GM18505 (cell line): ENCODE measurements at regions not wholly inside any gene's neighbourhood (a gene's known extent, or its start where the extent isn't known, plus 50 kb on each side); places are given as distances from the start of the nearest gene placed in this dataset.

Source experiments
- ATAC-seq: cut with Tn5 transposase; IDR thresholded peaks from one replicate; pipeline ENCODE4 v1.9.1; 2021; ENCODE audit not compliant: unreplicated experiment
- POLR2A ChIP-seq: IDR thresholded peaks from 4 replicates; pipeline ENCODE4 v1.6.1; 2011; ENCODE audit warnings: borderline replicate concordance; ENCODE audit not compliant: insufficient read depth, insufficient read length; ENCODE audit errors: extremely low read depth

DNA sequence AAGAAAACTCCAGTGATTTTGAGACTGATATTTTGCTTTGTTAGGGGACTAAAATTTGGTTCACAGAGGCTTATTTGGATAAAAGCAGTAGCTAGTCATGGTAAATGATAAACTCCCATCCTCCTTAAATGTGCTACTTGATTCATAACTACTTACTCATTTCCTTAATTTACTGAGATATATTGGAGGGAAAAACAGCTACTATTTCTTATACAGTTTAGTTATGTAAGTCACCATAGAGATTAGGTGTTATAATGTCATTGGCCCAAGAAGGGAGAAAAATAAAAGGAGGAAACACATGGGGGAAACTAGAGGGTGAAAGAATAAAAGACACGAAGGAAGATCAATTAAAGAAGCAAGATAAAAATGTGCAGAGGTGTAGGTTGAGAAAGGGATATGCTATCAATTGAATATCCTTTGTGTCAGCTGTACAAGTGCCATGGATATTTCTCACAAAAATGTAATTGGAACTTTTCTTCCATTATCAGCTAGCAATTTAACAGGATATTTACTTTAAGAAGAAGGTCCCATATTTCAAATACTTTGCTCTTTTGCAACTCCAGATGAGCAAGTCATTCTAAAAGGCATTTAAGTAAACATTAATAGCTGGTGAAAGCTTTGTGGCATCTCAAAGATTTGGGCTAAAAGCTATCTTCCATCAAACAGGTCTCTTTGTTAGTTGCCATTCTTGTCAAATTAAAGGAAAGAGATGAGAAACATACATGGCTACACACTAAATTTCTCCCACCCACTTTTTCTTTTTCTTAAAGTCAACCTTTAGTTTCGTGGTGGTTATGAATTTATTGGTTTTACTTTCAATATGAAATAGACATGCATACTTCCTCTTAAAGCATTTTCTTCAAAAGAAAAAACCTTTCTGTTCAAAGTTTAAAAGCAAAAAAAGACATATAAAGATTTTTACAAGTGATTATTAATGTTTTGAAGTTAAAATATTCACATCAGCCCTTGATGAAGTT is 439.5 kb downstream of the CCER1 start:
- no peak for TF ChIP-seq POLR2A

DNA sequence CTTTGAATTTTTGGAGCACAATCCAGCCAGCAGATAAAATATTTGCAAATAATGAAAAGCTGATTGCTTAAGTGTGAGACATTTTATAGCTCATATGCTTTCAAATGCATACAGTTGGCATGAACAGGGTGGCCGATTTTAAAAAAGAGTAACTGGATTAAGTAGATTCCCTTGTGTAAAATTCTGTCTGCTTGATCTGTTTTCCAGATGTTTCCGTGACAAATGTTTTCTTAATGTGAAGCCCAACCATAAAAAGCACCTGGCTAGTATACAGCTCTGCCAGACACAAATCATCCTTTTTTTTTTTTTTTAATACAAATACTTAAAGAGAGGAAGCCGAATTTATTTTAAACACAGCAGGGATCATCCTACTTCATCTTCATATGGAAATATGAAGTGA is 440.7 kb downstream of the CCER1 start:
- ATAC-seq: no peak
- TF ChIP-seq POLR2A: no peak

More for the DNA sequence above, 439.5 kb downstream of the CCER1 start:
- ATAC-seq: peak; percentile 96

DNA sequence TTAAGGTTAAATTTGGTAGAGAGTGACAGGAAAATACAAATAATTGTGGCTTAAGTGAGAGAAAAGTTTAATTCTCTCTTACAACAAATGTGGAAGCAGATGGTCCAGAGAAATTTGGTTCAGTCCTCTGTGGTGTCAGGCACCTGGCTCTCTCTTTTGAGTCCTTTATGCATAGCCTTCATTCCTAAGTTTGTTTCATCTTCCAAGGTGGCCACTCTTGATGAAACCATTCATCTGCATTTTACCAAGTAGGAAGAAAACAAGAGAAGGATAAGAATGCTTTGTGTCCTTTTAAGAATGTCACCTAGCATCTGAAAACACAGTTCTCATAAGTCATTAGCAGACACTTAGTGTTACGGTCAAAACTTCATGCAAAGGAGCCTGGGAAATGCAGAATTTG is 442.5 kb downstream of the CCER1 start:
- no peak for TF ChIP-seq POLR2A
- no peak for ATAC-seq

DNA sequence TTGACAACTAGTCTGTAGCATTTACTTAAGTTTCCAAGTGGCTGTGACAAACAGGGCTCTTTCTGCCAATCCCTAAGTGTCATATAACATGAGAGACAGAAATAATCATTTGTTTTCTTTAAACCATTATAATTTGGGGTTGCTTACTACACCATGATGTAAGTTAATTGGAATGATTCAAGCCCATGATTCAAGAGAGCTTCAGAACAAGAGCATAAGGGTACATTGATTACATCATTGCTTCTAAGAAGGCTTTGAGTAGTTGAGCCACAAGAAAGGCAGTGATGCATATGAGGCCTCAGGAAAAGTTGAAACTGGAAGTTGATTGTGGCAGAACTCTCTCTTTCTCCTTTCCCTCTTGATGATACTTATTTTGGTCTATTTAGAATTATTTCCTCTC is 444.0 kb downstream of the CCER1 start:
- TF ChIP-seq POLR2A: no peak
- no peak for ATAC-seq

DNA sequence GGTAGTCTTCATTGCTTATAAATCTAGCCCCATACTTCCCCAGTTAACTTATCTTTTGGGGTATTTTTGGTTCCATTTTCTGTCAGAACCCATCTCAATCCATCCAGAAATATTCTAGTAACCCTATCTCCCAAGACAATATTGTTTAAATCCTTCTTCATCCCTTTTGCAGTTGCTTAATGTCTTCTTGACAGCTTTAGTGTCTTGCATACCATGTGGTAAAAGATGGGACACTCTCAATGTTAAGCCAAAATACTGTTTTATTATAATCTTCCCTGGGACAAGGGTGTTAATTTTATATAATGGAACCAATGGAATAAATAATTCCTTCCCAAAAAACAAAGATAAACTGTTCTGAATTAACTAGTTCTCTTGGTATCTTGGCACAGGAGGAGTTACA is 450.2 kb downstream of the CCER1 start:
- no peak for TF ChIP-seq POLR2A

DNA sequence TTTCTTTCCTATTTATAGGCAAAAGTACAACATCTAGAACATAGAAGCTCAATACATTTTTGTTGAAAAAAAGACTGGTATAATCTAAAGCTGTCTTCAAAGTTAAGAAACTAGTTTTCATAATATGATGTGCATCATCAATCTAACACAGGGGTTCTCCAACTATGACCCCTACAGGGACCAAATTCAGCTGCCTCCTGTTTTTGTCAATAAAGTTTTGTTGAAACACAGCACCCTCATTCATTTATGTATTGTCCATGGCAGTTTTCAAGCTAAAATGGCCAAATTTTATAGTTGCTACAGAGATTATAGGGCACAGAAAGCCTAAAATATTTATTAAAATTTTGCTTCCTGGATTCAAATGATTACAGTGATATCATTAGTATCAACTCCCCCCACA is 452.9 kb downstream of the CCER1 start:
- TF ChIP-seq POLR2A: no peak
- ATAC-seq: no peak

More for the DNA sequence above, 450.2 kb downstream of the CCER1 start:
- no peak for ATAC-seq

DNA sequence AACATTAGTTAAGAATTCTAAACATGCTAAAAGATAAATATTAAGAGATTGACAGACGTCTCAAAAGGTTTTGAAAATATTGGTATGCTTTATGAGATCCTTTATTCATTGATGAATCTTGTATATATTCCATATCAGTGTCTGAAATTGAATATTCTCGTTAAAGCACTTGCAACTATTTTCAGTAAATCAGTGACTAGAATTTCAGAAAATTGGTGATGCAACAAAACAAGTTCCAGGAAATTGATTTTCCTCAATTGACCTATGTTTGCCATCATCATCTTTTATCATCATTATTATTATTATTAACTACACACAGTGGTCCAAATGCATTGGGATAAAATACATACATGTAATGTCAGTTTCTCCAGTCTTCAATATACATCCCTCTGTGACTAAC is 453.6 kb downstream of the CCER1 start:
- no peak for TF ChIP-seq POLR2A
- ATAC-seq: no peak

DNA sequence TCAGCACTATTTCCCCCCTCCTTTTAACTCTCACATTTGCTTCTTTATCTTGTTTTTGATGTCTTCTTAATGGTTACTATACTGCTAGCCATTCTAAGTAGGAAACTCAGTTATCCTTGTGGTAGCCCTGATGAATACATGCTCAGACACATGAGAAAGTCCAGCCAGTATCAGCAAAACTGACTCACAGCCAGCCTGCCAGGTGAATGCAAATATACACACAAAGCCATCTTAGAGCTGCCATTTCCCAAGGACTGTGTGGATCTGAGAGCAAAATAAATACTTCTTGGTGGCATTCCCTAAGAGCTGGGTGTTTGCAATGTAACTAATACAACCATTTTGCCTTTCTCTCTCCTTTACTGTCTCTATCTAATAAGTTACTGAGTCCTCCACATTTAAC is 455.2 kb downstream of the CCER1 start:
- ATAC-seq: no peak
- no peak for TF ChIP-seq POLR2A

DNA sequence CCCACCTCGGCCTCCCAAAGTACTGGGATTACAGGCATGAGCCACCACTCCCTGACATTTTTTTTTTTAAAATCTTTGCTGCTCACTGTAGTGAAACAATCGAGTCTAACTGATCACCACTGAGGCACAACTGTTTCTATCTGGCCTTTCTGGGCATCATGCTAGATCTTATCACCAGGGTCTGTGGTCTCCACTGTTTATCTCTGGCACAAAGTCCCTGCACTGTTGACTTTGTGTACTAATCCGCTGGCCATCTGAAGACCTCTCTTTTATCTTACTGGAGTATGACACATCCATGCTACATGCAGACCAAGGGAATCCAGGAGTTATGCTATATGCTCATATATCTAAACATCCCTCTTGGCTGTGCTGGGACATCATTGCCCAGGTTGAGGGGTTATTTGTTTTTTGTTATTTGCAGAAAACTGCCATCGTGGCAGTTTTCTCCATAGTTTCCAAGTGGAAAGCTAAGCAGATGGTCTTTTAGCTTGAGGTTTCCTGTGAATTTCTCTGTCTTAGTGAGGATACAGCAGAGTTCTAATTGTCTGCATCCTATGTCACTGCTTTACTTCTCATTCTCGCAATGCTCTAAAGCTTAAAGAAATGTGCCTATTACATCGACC is 456.9 kb downstream of the CCER1 start:
- ATAC-seq: no peak
- no peak for TF ChIP-seq POLR2A

DNA sequence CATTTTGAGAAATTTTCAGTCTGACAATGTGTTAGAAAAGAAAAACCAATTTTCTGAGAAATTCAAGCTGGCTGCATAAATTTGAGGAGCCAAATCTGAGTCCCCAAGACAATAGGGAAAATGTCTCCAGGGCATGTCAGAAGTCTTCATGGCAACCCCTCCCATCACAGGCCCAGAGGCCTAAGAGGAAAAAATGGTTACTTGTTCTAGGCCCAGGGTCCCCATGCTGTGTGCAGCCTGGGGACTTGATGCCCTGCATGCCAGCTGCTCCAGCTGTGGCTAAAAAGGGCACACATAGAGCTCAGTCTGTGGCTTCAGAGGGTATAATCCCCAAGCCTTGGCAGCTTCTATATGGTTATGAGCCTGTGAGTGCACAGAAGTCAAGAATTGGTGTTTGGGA is 464.6 kb downstream of the CCER1 start:
- no peak for ATAC-seq

DNA sequence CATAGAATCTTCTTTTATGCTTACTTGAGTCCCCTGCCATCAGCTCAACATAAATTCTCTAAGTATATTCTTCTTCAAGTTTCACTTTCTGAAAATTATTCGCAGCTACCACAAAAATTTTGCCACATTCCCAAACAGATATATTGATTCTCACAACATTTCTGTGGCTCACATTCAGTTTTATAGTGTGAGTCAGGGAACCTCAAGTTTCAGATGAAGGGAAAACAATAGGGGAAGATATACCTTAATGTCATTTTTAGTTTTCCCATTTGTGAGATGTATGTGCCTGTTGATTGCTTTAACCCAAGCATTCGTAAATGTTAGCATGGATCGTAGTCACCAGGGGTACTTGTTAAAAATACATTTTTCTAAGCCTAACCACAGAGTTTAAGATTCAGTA is 465.8 kb downstream of the CCER1 start:
- ATAC-seq: no peak
- TF ChIP-seq POLR2A: no peak

More for the DNA sequence above, 464.6 kb downstream of the CCER1 start:
- TF ChIP-seq POLR2A: no peak

DNA sequence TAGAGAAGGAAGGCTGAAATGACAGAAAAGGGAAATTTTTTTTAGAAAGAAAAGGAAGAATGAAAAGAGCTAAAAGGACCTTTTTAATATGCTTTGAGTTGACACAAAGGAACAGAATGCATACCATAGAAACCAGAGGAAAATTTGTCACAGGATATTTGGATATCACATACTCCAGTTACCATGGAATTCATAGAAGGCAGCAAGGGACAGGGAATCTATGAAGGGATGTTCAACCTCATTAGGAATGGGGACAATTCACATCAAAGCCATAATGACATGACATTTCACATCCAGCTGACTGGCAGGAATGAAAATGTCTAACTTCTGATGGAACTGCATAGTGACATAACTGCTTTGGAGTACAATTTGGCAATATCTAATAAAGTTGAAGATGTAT is 469.4 kb downstream of the CCER1 start:
- TF ChIP-seq POLR2A: no peak

DNA sequence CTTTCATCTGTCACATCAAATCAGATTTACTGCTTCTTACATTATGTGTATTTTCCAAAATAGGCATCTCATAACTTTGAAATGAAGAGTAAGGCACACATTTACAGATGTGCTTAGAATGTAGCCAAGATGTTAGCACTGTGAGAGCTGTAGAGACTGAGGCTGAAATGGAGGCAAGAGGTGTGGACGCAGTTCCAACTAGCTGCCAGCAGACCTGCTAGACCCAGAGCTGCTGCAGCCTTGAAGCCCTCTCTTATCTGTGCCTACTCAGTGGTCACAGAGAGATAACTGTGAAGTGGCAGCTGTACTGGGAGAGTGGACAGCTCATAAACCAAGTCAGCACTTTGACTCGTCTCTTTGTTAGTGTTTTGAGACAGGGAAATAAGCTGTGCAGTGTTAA is 470.9 kb downstream of the CCER1 start:
- no peak for TF ChIP-seq POLR2A
- ATAC-seq: no peak

More for the DNA sequence above, 469.4 kb downstream of the CCER1 start:
- no peak for ATAC-seq

DNA sequence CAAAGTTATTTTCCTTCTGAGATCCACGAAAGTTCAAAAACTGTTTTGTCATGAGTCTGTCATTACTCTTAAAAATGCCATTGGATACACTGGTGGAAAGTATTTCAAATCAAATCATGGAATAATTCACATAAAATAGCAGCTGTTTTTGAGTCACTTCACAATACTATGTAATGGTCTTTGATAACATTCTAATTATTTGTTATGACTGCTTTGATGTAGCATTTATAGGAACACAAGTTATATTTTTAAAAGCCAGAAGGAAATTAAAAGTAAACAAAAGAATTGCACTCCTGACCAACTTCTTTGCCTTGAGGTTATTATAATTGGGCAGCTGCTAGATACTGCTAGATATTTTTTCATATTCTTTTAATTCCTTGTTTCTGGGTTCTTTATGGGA is 473.2 kb downstream of the CCER1 start:
- ATAC-seq: no peak
- TF ChIP-seq POLR2A: no peak

DNA sequence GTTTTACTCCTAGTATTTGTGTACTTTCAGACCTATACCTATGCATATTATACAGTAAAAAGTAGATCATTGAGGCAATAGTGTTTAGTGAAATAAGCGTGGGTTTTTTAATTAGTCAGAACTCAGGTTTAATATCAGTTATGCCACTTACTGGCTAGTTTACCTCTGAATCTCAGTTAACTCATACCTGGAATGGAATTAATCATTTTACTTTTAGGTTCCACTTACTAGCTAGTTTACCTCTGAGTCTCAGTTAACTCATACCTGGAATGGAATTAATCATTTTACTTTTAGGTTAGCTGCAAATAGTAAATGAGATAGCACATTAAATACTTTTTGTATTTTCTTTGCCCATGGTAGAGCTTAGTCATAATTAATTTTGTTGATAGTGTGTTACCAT is 475.7 kb downstream of the CCER1 start:
- no peak for TF ChIP-seq POLR2A
- ATAC-seq: no peak

DNA sequence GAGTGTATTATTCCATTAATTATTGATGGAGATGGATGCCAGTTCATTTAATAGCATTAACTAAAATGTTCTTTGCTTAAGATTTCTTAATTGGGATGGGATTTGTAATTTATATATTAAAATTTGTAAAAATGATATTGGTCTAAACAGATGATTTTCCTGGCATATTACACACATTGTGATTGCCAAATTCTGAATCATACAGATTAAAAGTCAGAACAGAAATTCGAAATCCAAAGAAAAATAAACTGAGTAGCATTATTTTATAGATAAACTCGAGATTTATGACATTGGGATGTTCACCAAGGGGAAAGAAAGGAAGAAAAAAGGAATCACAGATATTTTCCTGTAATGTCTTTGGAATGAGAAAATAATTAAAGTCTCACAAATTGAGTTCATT is 481.1 kb downstream of the CCER1 start:
- TF ChIP-seq POLR2A: no peak
- no peak for ATAC-seq
